Activated naive CD4-positive, alpha-beta T cell treated with anti-CD3 and anti-CD28 coated beads, Interleukin-2, amount 50 U/mL, for 24 hours (primary cell): ENCODE measurements at regions not wholly inside any gene's neighbourhood (a gene's known extent, or its start where the extent isn't known, plus 50 kb on each side); places are given as distances from the start of the nearest gene placed in this dataset.
"Not testable (repeated sequence)": the region's sequence is repeated elsewhere in the genome, so short reads cannot be mapped to it uniquely, and the experiment has no call there.

Experiments
- H3K27ac Mint-ChIP-seq: one replicate; pipeline ENCODE4 v1.8.0; 2021; ENCODE audit warnings: mild to moderate bottlenecking, mixed read lengths
- H3K27me3 Mint-ChIP-seq: one replicate; pipeline ENCODE4 v1.8.0; 2021; ENCODE audit warnings: mixed read lengths
- H3K36me3 Mint-ChIP-seq: one replicate; pipeline ENCODE4 v1.8.0; 2021; ENCODE audit warnings: mixed read lengths
- H3K4me1 Mint-ChIP-seq: one replicate; pipeline ENCODE4 v1.8.0; 2021; ENCODE audit warnings: mixed read lengths
- H3K4me3 Mint-ChIP-seq: one replicate; pipeline ENCODE4 v1.8.0; 2021; ENCODE audit warnings: mild to moderate bottlenecking, mixed read lengths
- H3K9me3 Mint-ChIP-seq: one replicate; pipeline ENCODE4 v1.8.0; 2021; ENCODE audit warnings: mixed read lengths

- no peaks in the 10 kb centered on the region for H3K9me3 Mint-ChIP-seq
- no peak overlapping the region for H3K27ac Mint-ChIP-seq
- H3K27me3 Mint-ChIP-seq, result peaks cover 4% of the 10 kb centered on the region
- no peak overlapping the region for H3K4me3 Mint-ChIP-seq
- H3K36me3 Mint-ChIP-seq, result no peaks in the 10 kb centered on the region
- H3K4me1 Mint-ChIP-seq, result no peaks in the 10 kb centered on the region
Observed at GRCh38 chr11:82560836-82561235, 172.8 kb downstream of the FAM181B start.

- Mint-ChIP-seq H3K9me3 (no peaks in the 10 kb centered on the region), H3K27me3 (peaks cover 4% of the 10 kb centered on the region), H3K36me3 (no peaks in the 10 kb centered on the region), H3K4me3 (no peak overlapping the region), H3K4me1 (no peaks in the 10 kb centered on the region), H3K27ac (no peak overlapping the region)
Observed at GRCh38 chr11:82559609-82560008, 174.1 kb downstream of the FAM181B start.

GRCh38 chr11:82557274-82557673 is 176.4 kb downstream of the FAM181B start:
- Mint-ChIP-seq H3K36me3 (no peaks in the 10 kb centered on the region), H3K4me1 (no peaks in the 10 kb centered on the region), H3K27ac (no peak overlapping the region), H3K9me3 (no peaks in the 10 kb centered on the region), H3K27me3 (peaks cover 4% of the 10 kb centered on the region), H3K4me3 (no peak overlapping the region)

- Mint-ChIP-seq H3K27ac (no peak overlapping the region), H3K4me3 (no peak overlapping the region), H3K9me3 (no peaks in the 10 kb centered on the region), H3K27me3 (peaks cover 4% of the 10 kb centered on the region), H3K36me3 (no peaks in the 10 kb centered on the region), H3K4me1 (no peaks in the 10 kb centered on the region)
Observed at GRCh38 chr11:82556210-82556609, 177.5 kb downstream of the FAM181B start.

- H3K36me3 Mint-ChIP-seq, result no peaks in the 10 kb centered on the region
- no peaks in the 10 kb centered on the region for H3K9me3 Mint-ChIP-seq
- no peaks in the 10 kb centered on the region for H3K4me1 Mint-ChIP-seq
- H3K4me3 Mint-ChIP-seq, result no peak overlapping the region
- peaks cover 3% of the 10 kb centered on the region for H3K27me3 Mint-ChIP-seq
- H3K27ac Mint-ChIP-seq, result no peak overlapping the region
Observed at GRCh38 chr11:82546661-82547557, 186.8 kb downstream of the FAM181B start.

- H3K9me3 Mint-ChIP-seq, result no peaks in the 10 kb centered on the region
- no peak overlapping the region for H3K4me3 Mint-ChIP-seq
- H3K4me1 Mint-ChIP-seq, result no peaks in the 10 kb centered on the region
- no peaks in the 10 kb centered on the region for H3K36me3 Mint-ChIP-seq
- peaks cover 3% of the 10 kb centered on the region for H3K27me3 Mint-ChIP-seq
- no peak overlapping the region for H3K27ac Mint-ChIP-seq
Observed at GRCh38 chr11:82539669-82540068, 194.0 kb downstream of the FAM181B start.

GRCh38 chr11:82536706-82537105 is 197.0 kb downstream of the FAM181B start:
- no peak overlapping the region for H3K4me3 Mint-ChIP-seq
- no peak overlapping the region for H3K27ac Mint-ChIP-seq
- peaks cover 2% of the 10 kb centered on the region for H3K27me3 Mint-ChIP-seq
- H3K9me3 Mint-ChIP-seq, result no peaks in the 10 kb centered on the region
- no peaks in the 10 kb centered on the region for H3K4me1 Mint-ChIP-seq
- H3K36me3 Mint-ChIP-seq, result no peaks in the 10 kb centered on the region

GRCh38 chr11:82533628-82534327 is 199.9 kb downstream of the FAM181B start:
- H3K9me3 Mint-ChIP-seq, result no peaks in the 10 kb centered on the region
- H3K4me3 Mint-ChIP-seq, result no peak overlapping the region
- H3K27me3 Mint-ChIP-seq, result peaks cover 2% of the 10 kb centered on the region
- no peak overlapping the region for H3K27ac Mint-ChIP-seq
- no peaks in the 10 kb centered on the region for H3K4me1 Mint-ChIP-seq
- peaks cover 1% of the 10 kb centered on the region for H3K36me3 Mint-ChIP-seq

- no peaks in the 10 kb centered on the region for H3K4me1 Mint-ChIP-seq
- peaks cover 2% of the 10 kb centered on the region for H3K27me3 Mint-ChIP-seq
- no peak overlapping the region for H3K27ac Mint-ChIP-seq
- peaks cover 1% of the 10 kb centered on the region for H3K36me3 Mint-ChIP-seq
- no peak overlapping the region for H3K4me3 Mint-ChIP-seq
- H3K9me3 Mint-ChIP-seq, result no peaks in the 10 kb centered on the region
Observed at GRCh38 chr11:82529936-82530335, 203.7 kb downstream of the FAM181B start.

GRCh38 chr11:82527081-82527584 is 206.5 kb downstream of the FAM181B start:
- Mint-ChIP-seq H3K36me3 (peaks cover 1% of the 10 kb centered on the region), H3K4me1 (no peaks in the 10 kb centered on the region), H3K4me3 (no peak overlapping the region), H3K9me3 (no peaks in the 10 kb centered on the region), H3K27me3 (peaks cover 4% of the 10 kb centered on the region), H3K27ac (no peak overlapping the region)

GRCh38 chr11:82523141-82523540 is 210.5 kb downstream of the FAM181B start:
- Mint-ChIP-seq H3K27ac (no peak overlapping the region), H3K4me1 (no peaks in the 10 kb centered on the region), H3K9me3 (peaks cover 5% of the 10 kb centered on the region), H3K36me3 (no peaks in the 10 kb centered on the region), H3K27me3 (peaks cover 4% of the 10 kb centered on the region), H3K4me3 (no peak overlapping the region)

GRCh38 chr11:82521427-82521826 is 212.2 kb downstream of the FAM181B start:
- Mint-ChIP-seq H3K4me3 (no peak overlapping the region), H3K27me3 (peaks cover 1% of the 10 kb centered on the region), H3K27ac (no peak overlapping the region), H3K4me1 (no peaks in the 10 kb centered on the region), H3K36me3 (no peaks in the 10 kb centered on the region), H3K9me3 (peaks cover 5% of the 10 kb centered on the region)

GRCh38 chr11:82507288-82507687 is 226.4 kb downstream of the FAM181B start:
- H3K4me1 Mint-ChIP-seq, result no peaks in the 10 kb centered on the region
- peaks cover 7% of the 10 kb centered on the region for H3K9me3 Mint-ChIP-seq
- no peak overlapping the region for H3K4me3 Mint-ChIP-seq
- H3K27ac Mint-ChIP-seq, result no peak overlapping the region
- no peaks in the 10 kb centered on the region for H3K36me3 Mint-ChIP-seq
- H3K27me3 Mint-ChIP-seq, result peaks cover 3% of the 10 kb centered on the region

GRCh38 chr11:82505379-82505778 is 228.3 kb downstream of the FAM181B start:
- H3K36me3 Mint-ChIP-seq, result no peaks in the 10 kb centered on the region
- no peak overlapping the region for H3K4me3 Mint-ChIP-seq
- no peaks in the 10 kb centered on the region for H3K4me1 Mint-ChIP-seq
- no peaks in the 10 kb centered on the region for H3K9me3 Mint-ChIP-seq
- no peaks in the 10 kb centered on the region for H3K27me3 Mint-ChIP-seq
- H3K27ac Mint-ChIP-seq, result no peak overlapping the region

- not testable (repeated sequence) for H3K9me3 Mint-ChIP-seq
Observed at GRCh38 chr11:82501174-82501573, 232.5 kb downstream of the FAM181B start.

GRCh38 chr11:82494988-82495432 is 238.7 kb downstream of the FAM181B start:
- no peaks in the 10 kb centered on the region for H3K36me3 Mint-ChIP-seq
- H3K4me3 Mint-ChIP-seq, result no peak overlapping the region
- no peak overlapping the region for H3K27ac Mint-ChIP-seq
- no peaks in the 10 kb centered on the region for H3K27me3 Mint-ChIP-seq
- H3K9me3 Mint-ChIP-seq, result peaks cover 4% of the 10 kb centered on the region
- no peaks in the 10 kb centered on the region for H3K4me1 Mint-ChIP-seq

More at GRCh38 chr11:82501174-82501573, 232.5 kb downstream of the FAM181B start:
- not testable (repeated sequence) for H3K27me3 Mint-ChIP-seq, H3K4me1 Mint-ChIP-seq, H3K27ac Mint-ChIP-seq, H3K4me3 Mint-ChIP-seq, H3K36me3 Mint-ChIP-seq
